A673 (cell line): ENCODE measurements at regions not wholly inside any gene's neighbourhood (a gene's known extent, or its start where the extent isn't known, plus 50 kb on each side); places are given as distances from the start of the nearest gene placed in this dataset.

ENCODE experiments used
- BruUV-seq: library from RNA; stranded (reverse); fragments of 400-500 nt; replicated peaks from 2 replicates; lab custom pipeline; 2021; lab: Mats Ljungman, UMichigan
- CTCF ChIA-PET: fragments of 300-600 bp; sonication (Branson Sonifier 250); formaldehyde crosslinking; loops from one replicate; lab custom pipeline; 2022; ENCODE audit warnings: antibody characterized with exemption; lab: Charles Lee
- POLR2A ChIA-PET: fragments of 300-600 bp; sonication (Branson Sonifier 250); formaldehyde crosslinking; loops from one replicate; lab custom pipeline; 2022; ENCODE audit warnings: antibody characterized with exemption; ENCODE audit not compliant: low non-redundant PET; lab: Charles Lee
- DNase-seq: peaks from one replicate; pipeline ENCODE4 v3.0.0-alpha.2; 2015; ENCODE audit warnings: low spot score
- H3K27ac ChIP-seq: fragments of 200-600 bp; sonication (generic); 2 replicates; pipeline ENCODE4 v1.5.1; 2016; ENCODE audit warnings: mixed run types, low read depth, mild to moderate bottlenecking, mixed read lengths, antibody characterized with exemption, low read length; ENCODE audit not compliant: poor library complexity, severe bottlenecking
- H3K27me3 ChIP-seq: fragments of 200-600 bp; sonication (generic); replicated peaks from 2 replicates; pipeline ENCODE4 v1.6.1; 2017; ENCODE audit warnings: mixed run types, low read depth, mild to moderate bottlenecking, mixed read lengths, antibody characterized with exemption, low read length; ENCODE audit not compliant: insufficient read depth, poor library complexity
- H3K36me3 ChIP-seq: fragments of 200-600 bp; sonication (generic); 2 replicates; pipeline ENCODE4 v1.6.1; 2016; ENCODE audit warnings: mixed run types, mild to moderate bottlenecking, mixed read lengths, antibody characterized with exemption, low read length; ENCODE audit not compliant: insufficient read depth, poor library complexity, severe bottlenecking
- H3K4me1 ChIP-seq: fragments of 200-600 bp; sonication (generic); 2 replicates; pipeline ENCODE4 v1.6.1; 2017; ENCODE audit warnings: mixed run types, mild to moderate bottlenecking, mixed read lengths, antibody characterized with exemption, low read length; ENCODE audit not compliant: insufficient read depth, poor library complexity, severe bottlenecking
- H3K4me3 ChIP-seq: fragments of 200-600 bp; sonication (generic); 2 replicates; pipeline ENCODE4 v1.5.1; 2016; ENCODE audit warnings: low read depth, mixed run types, mild to moderate bottlenecking, mixed read lengths, low read length; ENCODE audit not compliant: poor library complexity, severe bottlenecking
- H3K9me3 ChIP-seq: fragments of 200-600 bp; sonication (generic); 2 replicates; pipeline ENCODE4 v1.6.1; 2016; ENCODE audit warnings: mixed run types, low read depth, mild to moderate bottlenecking, mixed read lengths, antibody characterized with exemption, low read length; ENCODE audit not compliant: poor library complexity, severe bottlenecking
- CTCF ChIP-seq: fragments of 300-800, 200-600 bp; sonication (generic); conservative IDR thresholded peaks from 2 replicates; pipeline ENCODE4 v1.5.1; 2017; ENCODE audit warnings: low read depth, mild to moderate bottlenecking, antibody characterized with exemption, low read length, moderate library complexity, mixed read lengths
- EZH2 ChIP-seq: fragments of 200-600 bp; sonication (generic); IDR thresholded peaks from 2 replicates; pipeline ENCODE4 v1.6.1; 2017; ENCODE audit warnings: borderline replicate concordance, low read depth, mild to moderate bottlenecking, mixed read lengths, antibody characterized with exemption, low read length; ENCODE audit not compliant: poor library complexity, severe bottlenecking
- intact Hi-C: fragments of 100-400 bp; cut with micrococcal nuclease; formaldehyde crosslinking; loops from one replicate; pipeline ENCODE4 v1.10.0; 2022; ENCODE audit not compliant: unreplicated experiment

- ChIA-PET CTCF (no interaction called here), POLR2A (no interaction called here)
- DNase-seq, result no peak
- BruUV-seq, result no TSS peak
- Histone ChIP-seq H3K9me3 (no peaks in the 10 kb centered on the region), H3K36me3 (no peaks in the 10 kb centered on the region), H3K4me1 (no peaks in the 10 kb centered on the region), H3K27ac (no peak overlapping the region), H3K27me3 (no peaks in the 10 kb centered on the region), H3K4me3 (no peak overlapping the region)
- TF ChIP-seq EZH2 (no peak), CTCF (no peak)
- intact Hi-C loops, result no loop called here
These were observed 109.7 kb upstream of the BARHL2 start for GRCh38 chr1:90826834-90827233.

- no peak for TF ChIP-seq CTCF
- TF ChIP-seq EZH2, result no peak
- H3K36me3 ChIP-seq, result no peaks in the 10 kb centered on the region
- no TSS peak for BruUV-seq
- ChIA-PET POLR2A (no interaction called here), CTCF (no interaction called here)
- no peak overlapping the region for H3K27ac ChIP-seq
- no peaks in the 10 kb centered on the region for H3K4me1 ChIP-seq
- intact Hi-C loops, result no loop called here
- DNase-seq, result no peak
- H3K27me3 ChIP-seq, result no peaks in the 10 kb centered on the region
- no peaks in the 10 kb centered on the region for H3K9me3 ChIP-seq
- no peak overlapping the region for H3K4me3 ChIP-seq
These were observed 108.9 kb upstream of the BARHL2 start for GRCh38 chr1:90826024-90826423.

GRCh38 chr1:90824551-90824950, 107.4 kb upstream of the BARHL2 start:
- no peak overlapping the region for H3K27ac ChIP-seq
- ChIA-PET CTCF (interaction anchor here (0.7 kb wide), 1 partner anchor 30 kb away, joined by 6 read pairs; no protein-coding TSS in a partner anchor), POLR2A (no interaction called here)
- BruUV-seq, result no TSS peak
- intact Hi-C loops, result no loop called here
- H3K9me3 ChIP-seq, result no peaks in the 10 kb centered on the region
- H3K27me3 ChIP-seq, result no peaks in the 10 kb centered on the region
- DNase-seq, result no peak
- no peak overlapping the region for H3K4me3 ChIP-seq
- TF ChIP-seq CTCF (no peak), EZH2 (no peak)
- no peaks in the 10 kb centered on the region for H3K4me1 ChIP-seq
- H3K36me3 ChIP-seq, result no peaks in the 10 kb centered on the region
